ENCODE measurements at regions not wholly inside any gene's neighbourhood (a gene's known extent, or its start where the extent isn't known, plus 50 kb on each side); places are given as distances from the start of the nearest gene placed in this dataset.
"Not testable (repeated sequence)": the region's sequence is repeated elsewhere in the genome, so short reads cannot be mapped to it uniquely, and the experiment has no call there.

- no peak for DNase-seq
These were observed 458.9 kb downstream of the PRR16 start for GRCh38 chr5:120923026-120923425.

GRCh38 chr5:120926471-120926870, 462.4 kb downstream of the PRR16 start:
- no peak for DNase-seq

GRCh38 chr5:120927950-120928530, 463.9 kb downstream of the PRR16 start:
- DNase-seq: no peak

GRCh38 chr5:120932480-120932879, 468.4 kb downstream of the PRR16 start:
- no peak for DNase-seq

- DNase-seq: no peak
These were observed 469.9 kb downstream of the PRR16 start for GRCh38 chr5:120934031-120934430.

- no peak for DNase-seq
These were observed 472.6 kb downstream of the PRR16 start for GRCh38 chr5:120936652-120937051.

GRCh38 chr5:120938604-120939003, 474.5 kb downstream of the PRR16 start:
- no peak for DNase-seq

- no peak for DNase-seq
These were observed 478.7 kb downstream of the PRR16 start for GRCh38 chr5:120942596-120943350.

- DNase-seq: not testable (repeated sequence)
These were observed 485.5 kb downstream of the PRR16 start for GRCh38 chr5:120949596-120949995.

- DNase-seq: not testable (repeated sequence)
These were observed 489.3 kb downstream of the PRR16 start for GRCh38 chr5:120953445-120953844.

GRCh38 chr5:120954255-120954654, 490.2 kb downstream of the PRR16 start:
- DNase-seq: no peak

- no peak for DNase-seq
These were observed 491.7 kb downstream of the PRR16 start for GRCh38 chr5:120955795-120956194.

GRCh38 chr5:120958877-120959485, 494.9 kb downstream of the PRR16 start:
- no peak for DNase-seq

GRCh38 chr5:120960510-120960909, 496.4 kb downstream of the PRR16 start:
- DNase-seq: no peak

- no peak for DNase-seq
These were observed 503.3 kb downstream of the PRR16 start for GRCh38 chr5:120967366-120967765.

- DNase-seq: no peak
These were observed 510.6 kb downstream of the PRR16 start for GRCh38 chr5:120974690-120975089.

- DNase-seq: no peak
These were observed 518.3 kb downstream of the PRR16 start for GRCh38 chr5:120982351-120982750.

- DNase-seq: no peak
These were observed 521.4 kb downstream of the PRR16 start for GRCh38 chr5:120985526-120985925.

- no peak for DNase-seq
These were observed 524.4 kb downstream of the PRR16 start for GRCh38 chr5:120988491-120988890.

GRCh38 chr5:120988941-120989340, 524.8 kb downstream of the PRR16 start:
- DNase-seq: no peak

- no peak for DNase-seq
These were observed 527.5 kb downstream of the PRR16 start for GRCh38 chr5:120991569-120991968.

- DNase-seq: no peak
These were observed 530.0 kb downstream of the PRR16 start for GRCh38 chr5:120994112-120994511.

GRCh38 chr5:120999550-120999949, 535.5 kb downstream of the PRR16 start:
- no peak for DNase-seq

- DNase-seq: no peak
These were observed 542.1 kb downstream of the PRR16 start for GRCh38 chr5:121006217-121006616.
